Globus pallidus (tissue), 1 donor: ENCODE measurements at regions not wholly inside any gene's neighbourhood (a gene's known extent, or its start where the extent isn't known, plus 50 kb on each side); places are given as distances from the start of the nearest gene placed in this dataset.
A peak's percentile ranks its signal among the peaks of the same experiment; 100 is the strongest.

ENCODE experiments used
- DNase-seq: peaks from one replicate; pipeline ENCODE4 v3.0.0-alpha.2; 2015; ENCODE audit warnings: low spot score

GRCh38 chr15:47949815-47950214, 171.0 kb upstream of the SLC24A5 start:
- DNase-seq: no peak

GRCh38 chr15:47950447-47950846, 170.3 kb upstream of the SLC24A5 start:
- no peak for DNase-seq

DNA sequence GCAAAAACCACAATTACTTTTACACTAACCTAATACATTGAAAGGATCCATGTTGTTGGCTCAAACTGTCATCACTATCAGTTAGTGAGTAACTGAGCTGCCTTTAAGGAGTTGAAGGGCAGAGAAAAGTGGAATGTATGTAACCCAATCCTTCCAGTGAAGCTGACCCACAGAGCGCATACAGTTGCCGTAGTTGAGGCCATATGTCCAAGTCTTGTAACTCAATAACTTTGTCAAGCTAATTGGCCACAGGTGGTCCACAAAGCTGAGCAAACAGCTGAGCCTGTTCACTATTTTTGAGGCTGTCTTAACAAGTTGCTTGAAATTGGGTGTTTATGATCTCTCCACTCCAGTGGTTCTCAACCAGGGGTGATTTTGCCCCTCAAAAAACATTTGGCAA, 169.0 kb upstream of the SLC24A5 start:
- no peak for DNase-seq

GRCh38 chr15:47954196-47954595, 166.6 kb upstream of the SLC24A5 start:
- DNase-seq: no peak

GRCh38 chr15:47955021-47955420, 165.8 kb upstream of the SLC24A5 start:
- DNase-seq: no peak

DNA sequence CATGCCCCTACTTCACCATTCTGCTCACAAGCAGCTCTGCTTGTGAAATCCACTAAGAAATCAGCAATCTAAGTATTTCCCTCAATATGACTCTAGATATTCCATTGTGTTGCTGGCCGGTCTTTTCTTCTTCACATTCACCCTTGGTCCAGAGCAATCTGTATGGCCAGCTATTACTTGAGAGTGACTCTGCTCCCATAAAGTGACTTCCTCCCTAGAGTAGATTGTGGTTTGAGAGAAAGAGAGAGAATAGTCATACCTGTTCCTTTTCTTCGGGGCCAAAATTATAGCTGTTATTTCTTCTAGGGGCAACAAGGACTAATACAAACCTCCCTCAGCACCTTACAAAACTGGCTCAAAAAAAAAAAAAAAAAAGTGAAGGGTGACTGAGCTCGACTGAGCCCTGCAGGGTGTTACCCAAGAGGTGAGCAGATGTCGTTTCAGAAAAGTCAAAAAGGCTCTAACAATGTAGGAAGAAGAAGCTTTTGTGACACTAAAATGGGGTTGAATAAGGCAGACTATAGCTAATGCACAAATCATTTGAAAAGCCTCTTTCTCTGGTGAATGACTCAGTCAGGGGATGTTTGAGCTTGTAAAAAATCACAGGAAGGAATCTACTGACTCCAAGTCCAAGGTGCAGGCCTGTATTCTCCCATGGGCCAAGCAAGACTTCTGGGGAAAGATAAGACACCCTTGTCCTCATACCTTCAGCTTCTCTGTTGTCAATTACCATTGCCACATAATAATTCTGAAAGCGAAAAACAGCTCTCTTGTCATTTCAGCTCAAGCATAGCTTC, 161.0 kb upstream of the SLC24A5 start:
- DNase-seq: no peak

- DNase-seq: no peak
These were observed 159.2 kb upstream of the SLC24A5 start for GRCh38 chr15:47961401-47962090.

DNA sequence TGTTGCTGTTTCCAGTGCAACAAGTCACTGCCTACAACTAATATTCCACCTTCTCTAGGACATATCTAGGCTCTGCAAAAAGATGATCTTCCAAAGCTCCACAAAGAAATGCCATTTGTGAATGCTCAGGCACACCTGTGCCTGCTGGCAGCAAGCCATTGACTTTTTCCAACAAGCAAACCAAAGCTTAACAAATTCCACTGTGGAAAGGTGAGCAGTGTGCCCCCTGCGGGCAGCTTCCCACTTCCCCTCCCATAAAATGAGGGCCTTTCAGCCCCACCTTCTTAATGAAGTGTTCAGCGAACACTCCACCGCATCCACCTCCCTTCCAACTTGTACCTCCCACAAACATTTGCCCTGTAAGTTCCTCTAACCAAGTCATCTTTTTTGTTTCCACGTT, 157.5 kb upstream of the SLC24A5 start:
- DNase-seq: no peak

GRCh38 chr15:47964229-47964628, 156.6 kb upstream of the SLC24A5 start:
- no peak for DNase-seq

- no peak for DNase-seq
These were observed 155.5 kb upstream of the SLC24A5 start for GRCh38 chr15:47965297-47965696.

DNA sequence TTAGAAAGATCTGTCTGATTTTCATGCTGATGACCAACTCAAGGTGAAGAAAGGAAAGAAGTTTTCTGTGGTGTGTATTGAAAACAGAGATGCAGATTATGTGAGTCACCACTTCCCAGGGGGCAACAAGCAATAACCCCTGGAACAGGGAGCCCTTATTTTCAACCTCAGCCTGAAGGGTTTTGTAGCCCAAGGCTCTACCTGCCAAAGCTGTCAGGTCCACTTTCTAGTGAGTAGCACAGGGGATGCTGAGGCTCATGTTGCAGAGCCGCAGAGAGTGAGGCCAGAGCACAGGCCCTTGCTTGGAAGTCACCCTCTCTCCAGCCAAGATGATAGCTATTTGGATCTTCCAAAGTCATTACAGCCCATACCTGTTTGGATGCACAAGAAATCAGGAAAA, 152.2 kb upstream of the SLC24A5 start:
- no peak for DNase-seq

DNA sequence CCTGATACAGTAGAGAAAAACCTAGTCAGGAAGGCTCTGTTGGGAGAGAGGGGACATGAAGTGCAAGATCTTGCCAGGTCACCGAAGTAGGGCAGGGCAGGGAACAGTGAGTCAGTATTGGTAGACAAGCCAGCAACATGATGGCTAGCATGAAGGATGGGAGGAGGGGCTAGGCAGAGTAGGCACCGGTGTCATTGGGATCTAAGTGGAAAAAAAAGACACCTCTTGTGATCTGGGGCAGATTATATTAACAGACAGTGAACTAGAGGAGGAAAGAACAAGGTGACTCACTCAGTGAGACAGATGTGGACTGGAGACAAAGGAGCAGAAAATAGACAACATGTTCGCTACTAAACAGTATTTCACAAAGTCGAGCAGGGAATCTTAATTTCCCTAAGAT, 149.2 kb upstream of the SLC24A5 start:
- DNase-seq: no peak

GRCh38 chr15:47972738-47973137, 148.1 kb upstream of the SLC24A5 start:
- no peak for DNase-seq

DNA sequence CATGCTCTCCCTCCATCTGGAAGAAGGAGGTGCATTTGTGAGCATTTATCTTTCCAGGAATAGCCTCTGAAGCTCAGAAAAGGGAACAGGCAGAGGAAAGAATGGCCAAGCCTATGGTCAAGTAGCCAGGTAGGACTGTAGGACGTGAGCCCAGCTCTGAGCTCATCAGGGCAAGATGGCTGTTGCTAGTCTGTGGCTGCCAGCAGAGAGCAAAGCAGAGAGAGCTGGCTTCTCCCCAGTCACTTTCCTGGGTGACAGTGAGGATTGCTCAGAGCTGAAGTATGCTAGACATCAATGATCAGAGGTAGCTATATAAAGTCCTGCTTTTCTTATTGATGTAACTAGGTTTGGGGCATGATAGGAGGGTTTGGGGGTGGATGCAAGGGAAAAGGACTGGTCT, 146.1 kb upstream of the SLC24A5 start:
- DNase-seq: no peak

- no peak for DNase-seq
These were observed 145.4 kb upstream of the SLC24A5 start for GRCh38 chr15:47975427-47975826.

GRCh38 chr15:47983533-47983932, 137.3 kb upstream of the SLC24A5 start:
- DNase-seq: no peak

- no peak for DNase-seq
These were observed 135.2 kb upstream of the SLC24A5 start for GRCh38 chr15:47985568-47985967.

DNA sequence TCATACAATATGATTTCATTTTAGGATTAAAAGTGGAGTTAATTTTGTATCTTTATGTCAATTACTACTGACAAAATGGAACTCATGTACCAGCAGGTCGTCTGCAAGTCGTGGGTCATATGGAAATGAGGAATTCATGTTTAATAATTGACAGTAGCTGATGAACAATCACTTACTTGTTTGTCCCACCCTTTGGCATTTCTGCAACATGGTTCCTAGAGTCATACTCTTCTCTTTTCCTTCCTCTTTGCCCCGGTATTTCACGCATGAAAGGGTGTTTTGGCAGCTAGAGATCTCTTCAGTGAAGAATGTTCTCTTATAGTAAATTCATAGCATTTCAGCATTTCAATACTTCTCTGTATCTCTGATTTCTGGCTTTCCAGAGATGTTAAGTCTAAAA, 133.3 kb upstream of the SLC24A5 start:
- no peak for DNase-seq

GRCh38 chr15:47987908-47988532, 132.8 kb upstream of the SLC24A5 start:
- DNase-seq: peak; percentile 82

DNA sequence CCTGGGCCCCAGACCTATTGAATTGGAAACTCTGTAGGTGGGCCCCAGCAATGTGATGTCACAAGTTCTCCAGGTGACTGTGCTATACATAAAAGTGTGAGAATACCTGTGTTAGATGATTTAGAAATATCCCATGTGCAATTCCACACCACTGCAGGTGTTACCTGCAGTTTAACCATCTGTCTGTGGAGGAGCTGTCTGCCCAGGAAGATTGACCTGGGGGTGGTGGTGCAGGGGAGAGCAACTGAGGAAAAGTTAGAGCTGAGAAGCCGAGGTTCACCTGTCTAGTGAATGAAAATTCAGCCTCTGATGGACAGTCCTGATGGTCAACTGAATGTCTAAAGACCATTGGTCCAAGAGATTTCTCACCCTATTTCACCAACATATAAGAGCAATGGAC, 132.2 kb upstream of the SLC24A5 start:
- DNase-seq: no peak

DNA sequence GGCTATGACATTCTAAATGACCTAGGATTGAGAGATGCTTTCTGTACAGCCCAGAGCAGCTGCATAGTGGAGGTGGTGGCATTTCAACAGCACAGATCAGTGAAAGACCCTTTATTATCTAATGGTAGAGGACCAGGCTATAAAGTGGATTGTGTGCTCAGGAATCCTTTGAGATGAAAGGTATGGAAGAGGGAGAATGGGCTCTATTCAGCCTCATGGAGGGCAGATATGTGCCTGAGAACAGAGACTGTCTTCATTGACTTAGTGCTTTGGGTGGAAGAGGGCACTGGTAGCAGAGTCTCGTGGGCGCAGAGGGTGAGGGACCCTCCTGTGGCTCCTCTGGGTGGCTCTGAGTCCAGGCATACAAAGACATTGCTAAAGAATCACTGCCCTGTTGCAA, 130.0 kb upstream of the SLC24A5 start:
- no peak for DNase-seq

GRCh38 chr15:47991357-47991756, 129.4 kb upstream of the SLC24A5 start:
- no peak for DNase-seq

DNA sequence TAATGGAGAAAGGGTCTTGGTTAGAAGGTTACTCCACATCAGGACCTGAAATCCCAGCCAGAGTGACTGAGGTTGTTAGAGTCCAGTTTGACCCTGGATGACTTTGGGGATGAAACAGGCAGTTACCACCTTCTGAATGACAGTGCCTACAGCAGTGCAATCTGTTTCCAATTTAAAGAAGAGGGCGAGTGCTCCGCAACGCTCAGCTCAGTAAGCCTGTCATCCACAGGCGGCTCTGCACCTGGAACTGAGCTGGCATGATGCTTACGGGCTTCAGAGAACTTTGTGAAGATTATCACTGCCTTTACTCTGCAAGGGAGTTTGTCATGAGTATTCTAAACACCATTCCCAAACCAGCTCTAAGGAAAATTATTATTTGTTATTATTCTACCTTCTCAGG, 127.7 kb upstream of the SLC24A5 start:
- no peak for DNase-seq
